Peyer's patch (tissue), 4 donors: ENCODE measurements at regions not wholly inside any gene's neighbourhood (a gene's known extent, or its start where the extent isn't known, plus 50 kb on each side); places are given as distances from the start of the nearest gene placed in this dataset.
A peak's percentile ranks its signal among the peaks of the same experiment; 100 is the strongest.

Source experiments
- DNase-seq, 3 donors: peaks; one replicate each; pipeline ENCODE4 v3.0.0-alpha.2; 2017 to 2019
- H3K27ac ChIP-seq, 4 donors: fragments of 200-600 bp; sonication (generic); one replicate each; pipeline ENCODE4 v1.5.1; 2016 to 2019
- H3K27me3 ChIP-seq, 2 donors: fragments of 200-600 bp; sonication (generic); one replicate each; pipeline ENCODE4 v1.5.1; 2019
- H3K36me3 ChIP-seq, 3 donors: fragments of 200-600 bp; sonication (generic); one replicate each; pipeline ENCODE4 v1.5.1; 2016 to 2019
- H3K4me1 ChIP-seq, 4 donors: fragments of 200-600 bp; sonication (generic); one replicate each; pipeline ENCODE4 v1.5.1; 2016 to 2019
- H3K4me3 ChIP-seq, 4 donors: fragments of 200-600 bp; sonication (generic); 1 replicate in 3 of 4; 2 replicates in 1 of 4; pipeline ENCODE4 v1.5.1; 2016 to 2019; ENCODE audit warnings: mild to moderate bottlenecking in 1 of 4
- H3K9me3 ChIP-seq, 4 donors: fragments of 200-600 bp; sonication (generic); one replicate each; pipeline ENCODE4 v1.5.1; 2016 to 2019; ENCODE audit warnings: mild to moderate bottlenecking in 1 of 4
- POLR2A ChIP-seq, 2 donors: fragments of 450-650 bp; IDR thresholded peaks; one replicate each; pipeline ENCODE4 v1.5.1; 2017; ENCODE audit warnings: antibody characterized with exemption in 2 of 2, mild to moderate bottlenecking in 2 of 2, moderate library complexity in 2 of 2
- TF ChIP-seq, protein P1 (sequence below), 6 experiments: fragments of 450-650 bp in 4 of 6; fragments of 200-600 bp in 2 of 6; sonication (generic) in 1 of 6; IDR thresholded peaks; one replicate each; pipeline ENCODE4 v1.5.1; 2017 to 2019; ENCODE audit warnings: antibody characterized with exemption in 6 of 6, mild to moderate bottlenecking in 3 of 6, moderate library complexity in 1 of 6

DNA sequence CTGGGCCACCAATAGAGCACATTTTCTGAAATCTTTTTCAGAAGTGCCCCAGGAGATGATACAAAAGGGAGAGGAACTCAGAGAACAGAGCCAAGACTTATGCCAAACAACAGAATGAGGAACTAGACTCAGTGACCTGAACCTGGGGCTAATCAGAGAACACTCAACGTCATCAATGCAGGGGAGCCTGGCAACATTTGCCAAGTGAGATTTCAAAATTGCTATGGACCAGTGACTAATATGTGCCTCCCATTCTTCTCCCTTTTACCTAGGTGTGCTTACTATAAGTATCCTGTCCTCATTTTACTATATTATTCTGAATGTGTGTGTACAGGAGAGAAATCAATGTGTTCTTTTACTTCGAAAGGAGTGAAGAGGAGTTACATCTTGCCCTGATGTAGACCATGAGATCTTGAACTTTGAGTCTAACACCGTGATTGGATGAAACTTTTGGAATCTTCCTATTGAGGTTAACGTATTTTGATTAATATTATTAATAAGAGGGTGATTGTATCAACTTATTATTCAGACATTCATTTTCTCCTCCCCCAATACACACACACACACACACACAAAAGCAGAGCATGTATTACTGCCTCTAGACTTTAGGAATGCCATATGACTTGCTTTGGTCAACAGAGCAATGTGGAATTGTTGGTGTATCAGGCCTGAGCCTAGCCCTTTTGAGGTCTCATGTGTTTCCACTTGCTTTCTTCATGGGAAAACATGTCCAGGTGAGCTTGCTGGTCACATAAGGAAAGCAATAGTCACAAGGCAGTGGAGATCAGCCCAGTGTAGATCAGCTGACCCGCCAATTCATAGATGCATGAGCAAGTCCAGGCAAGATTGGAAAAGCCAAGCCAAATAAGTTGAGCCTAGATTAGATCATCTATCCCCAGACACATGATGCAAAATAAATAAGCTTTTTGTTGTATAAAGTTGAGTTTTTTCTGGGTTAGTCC, 80.3 kb upstream of the ETS2 start:
- Histone ChIP-seq H3K27me3 (no peaks in the 10 kb centered on the region), H3K36me3 (no peaks in the 10 kb centered on the region)
- no peak for DNase-seq

DNA sequence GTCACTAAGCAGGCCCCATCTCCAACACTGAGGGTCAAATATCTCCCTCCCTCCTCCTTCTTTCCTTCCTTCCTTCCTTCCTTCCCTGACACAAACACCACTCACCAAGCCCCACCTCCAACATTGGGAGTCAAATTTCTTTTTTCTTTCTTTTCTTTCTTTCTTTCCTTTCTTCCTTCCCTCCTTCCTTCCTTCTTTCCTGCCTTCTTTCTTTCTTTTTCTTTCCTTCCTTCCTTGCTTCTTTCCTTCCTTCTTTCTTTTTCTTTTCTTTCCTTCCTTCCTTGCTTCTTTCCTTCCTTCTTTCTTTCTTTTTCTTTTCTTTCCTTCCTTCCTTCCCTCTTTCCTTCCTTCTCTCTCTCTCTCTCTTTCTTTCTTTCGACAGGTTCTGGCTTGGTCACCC, 79.2 kb upstream of the ETS2 start:
- Histone ChIP-seq H3K36me3 (no peaks in the 10 kb centered on the region), H3K4me3 (no peak overlapping the region)
- TF ChIP-seq POLR2A (IDR thresholded peaks at IDR 0.05): no peak
- TF ChIP-seq, protein P1, sequence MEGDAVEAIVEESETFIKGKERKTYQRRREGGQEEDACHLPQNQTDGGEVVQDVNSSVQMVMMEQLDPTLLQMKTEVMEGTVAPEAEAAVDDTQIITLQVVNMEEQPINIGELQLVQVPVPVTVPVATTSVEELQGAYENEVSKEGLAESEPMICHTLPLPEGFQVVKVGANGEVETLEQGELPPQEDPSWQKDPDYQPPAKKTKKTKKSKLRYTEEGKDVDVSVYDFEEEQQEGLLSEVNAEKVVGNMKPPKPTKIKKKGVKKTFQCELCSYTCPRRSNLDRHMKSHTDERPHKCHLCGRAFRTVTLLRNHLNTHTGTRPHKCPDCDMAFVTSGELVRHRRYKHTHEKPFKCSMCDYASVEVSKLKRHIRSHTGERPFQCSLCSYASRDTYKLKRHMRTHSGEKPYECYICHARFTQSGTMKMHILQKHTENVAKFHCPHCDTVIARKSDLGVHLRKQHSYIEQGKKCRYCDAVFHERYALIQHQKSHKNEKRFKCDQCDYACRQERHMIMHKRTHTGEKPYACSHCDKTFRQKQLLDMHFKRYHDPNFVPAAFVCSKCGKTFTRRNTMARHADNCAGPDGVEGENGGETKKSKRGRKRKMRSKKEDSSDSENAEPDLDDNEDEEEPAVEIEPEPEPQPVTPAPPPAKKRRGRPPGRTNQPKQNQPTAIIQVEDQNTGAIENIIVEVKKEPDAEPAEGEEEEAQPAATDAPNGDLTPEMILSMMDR (IDR thresholded peaks at IDR 0.05): no peak

More for the DNA sequence above, 80.3 kb upstream of the ETS2 start:
- Histone ChIP-seq H3K4me1 (no peaks in the 10 kb centered on the region), H3K27ac (no peak overlapping the region), H3K9me3 (peaks cover 0 to 6% (median 0%) of the 10 kb centered on the region in 4 donors), H3K4me3 (no peak overlapping the region)
- TF ChIP-seq, protein P1 (IDR thresholded peaks at IDR 0.05): no peak
- TF ChIP-seq POLR2A (IDR thresholded peaks at IDR 0.05): no peak

DNA sequence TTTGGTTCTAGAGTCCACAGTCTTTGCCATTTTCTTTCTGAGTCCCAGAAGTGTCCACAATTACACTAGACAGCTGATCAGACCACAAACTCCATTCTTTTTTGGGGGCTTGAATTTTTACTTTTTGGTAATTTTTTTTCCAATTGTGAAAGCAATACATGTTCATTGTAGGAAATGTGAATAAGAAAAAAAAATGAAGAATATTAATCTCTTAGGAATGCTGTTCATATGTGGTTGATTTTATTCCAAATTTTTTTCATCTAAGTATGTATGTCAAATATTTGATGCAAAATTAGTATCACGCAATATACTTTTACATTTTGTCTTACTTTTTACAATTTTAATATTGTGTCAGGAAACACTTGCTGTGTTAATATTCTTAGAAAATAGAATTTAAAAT, 76.4 kb upstream of the ETS2 start:
- Histone ChIP-seq H3K4me3 (no peak overlapping the region), H3K27ac (no peak overlapping the region), H3K9me3 (peaks cover 0 to 6% (median 0%) of the 10 kb centered on the region in 4 donors), H3K4me1 (peaks cover 0 to 3% (median 2%) of the 10 kb centered on the region in 4 donors), H3K36me3 (no peaks in the 10 kb centered on the region), H3K27me3 (no peaks in the 10 kb centered on the region)
- DNase-seq: no peak
- TF ChIP-seq, protein P1 (IDR thresholded peaks at IDR 0.05): no peak
- TF ChIP-seq POLR2A (IDR thresholded peaks at IDR 0.05): no peak

More for the DNA sequence above, 79.2 kb upstream of the ETS2 start:
- Histone ChIP-seq H3K4me1 (no peaks in the 10 kb centered on the region), H3K27ac (no peak overlapping the region), H3K27me3 (no peaks in the 10 kb centered on the region), H3K9me3 (peaks cover 0 to 6% (median 0%) of the 10 kb centered on the region in 4 donors)
- no peak for DNase-seq

DNA sequence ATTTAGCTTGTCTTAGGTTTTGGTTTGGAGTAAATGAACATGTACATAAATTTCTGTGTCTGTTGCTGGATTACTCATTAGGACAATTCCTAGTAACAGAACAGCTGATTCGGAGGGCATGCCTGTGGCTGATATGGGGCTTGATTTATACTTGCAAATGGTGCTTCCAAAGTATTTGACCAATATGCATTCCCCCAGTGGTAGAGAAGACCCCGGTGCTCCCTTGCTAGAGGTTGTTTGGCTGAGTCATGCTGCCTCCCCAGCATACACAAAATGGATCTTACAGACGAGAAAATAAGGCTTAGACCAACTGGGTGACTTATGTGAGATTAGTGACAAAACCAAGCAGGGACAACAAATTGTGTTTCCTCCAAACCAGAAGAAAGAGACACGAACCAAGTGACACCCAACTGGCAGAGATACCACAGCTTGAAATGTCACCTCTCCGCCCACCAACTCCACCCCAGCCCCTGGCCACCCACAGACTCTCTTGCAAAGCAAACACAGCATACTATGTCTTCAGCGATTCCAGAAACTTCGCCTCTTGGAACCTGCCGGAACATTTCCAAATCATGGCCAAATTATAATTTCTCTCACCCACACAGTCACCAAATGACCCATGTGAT, 75.9 kb upstream of the ETS2 start:
- no peaks in the 10 kb centered on the region for H3K36me3 ChIP-seq
- H3K9me3 ChIP-seq: peaks cover 0 to 6% (median 0%) of the 10 kb centered on the region in 4 donors
- TF ChIP-seq, protein P1 (IDR thresholded peaks at IDR 0.05): no peak
- no peak for TF ChIP-seq POLR2A (IDR thresholded peaks at IDR 0.05)
- no peak overlapping the region for H3K4me3 ChIP-seq
- no peak overlapping the region for H3K27ac ChIP-seq
- no peak for DNase-seq
- peaks cover 0 to 9% (median 3%) of the 10 kb centered on the region in 4 donors for H3K4me1 ChIP-seq
- H3K27me3 ChIP-seq: no peaks in the 10 kb centered on the region

DNA sequence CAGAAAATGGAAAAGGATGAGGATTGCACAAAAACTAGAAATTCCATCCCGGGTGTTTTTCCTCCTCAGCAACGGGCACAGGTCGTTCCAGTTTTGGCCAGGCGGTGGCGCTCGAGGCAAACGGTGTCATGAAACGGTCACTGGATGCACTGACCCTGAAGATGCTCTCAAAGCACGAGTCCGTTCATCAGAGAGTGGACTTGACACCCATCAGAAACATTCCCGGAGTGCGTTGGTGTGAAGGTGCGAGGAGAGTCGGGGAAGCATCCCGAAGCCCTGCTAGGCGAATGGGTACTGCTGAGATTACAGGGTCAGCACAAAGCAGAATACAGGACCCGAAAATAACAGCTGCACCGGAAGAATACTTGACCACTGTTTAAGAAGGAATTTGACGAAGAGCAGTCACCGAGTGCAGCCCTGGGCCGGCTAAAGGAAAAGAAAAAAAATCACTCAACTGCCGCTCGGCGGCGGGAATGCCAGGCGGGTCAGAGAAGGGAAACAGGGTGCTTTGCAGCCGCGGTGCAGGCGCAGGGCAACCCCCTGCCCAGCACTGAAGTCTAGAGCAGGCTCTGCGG, 71.7 kb upstream of the ETS2 start:
- peak overlapping the region in 3 of 4 donors; percentile 14 to 38 (median 38) for H3K4me3 ChIP-seq
- H3K9me3 ChIP-seq: no peaks in the 10 kb centered on the region
- TF ChIP-seq POLR2A (IDR thresholded peaks at IDR 0.05): peak in 1 of 2 donors; percentile 34
- TF ChIP-seq, protein P1 (IDR thresholded peaks at IDR 0.05): peak; percentile 70 to 97 (median 95)
- H3K4me1 ChIP-seq: peaks cover 0 to 12% (median 3%) of the 10 kb centered on the region in 4 donors
- H3K27ac ChIP-seq: peak overlapping the region; percentile 43 to 81 (median 62)
- H3K36me3 ChIP-seq: no peaks in the 10 kb centered on the region
- peak; percentile 77 to 95 (median 94) for DNase-seq
- no peaks in the 10 kb centered on the region for H3K27me3 ChIP-seq
